ENCODE measurements at regions not wholly inside any gene's neighbourhood (a gene's known extent, or its start where the extent isn't known, plus 50 kb on each side); places are given as distances from the start of the nearest gene placed in this dataset.

DNA sequence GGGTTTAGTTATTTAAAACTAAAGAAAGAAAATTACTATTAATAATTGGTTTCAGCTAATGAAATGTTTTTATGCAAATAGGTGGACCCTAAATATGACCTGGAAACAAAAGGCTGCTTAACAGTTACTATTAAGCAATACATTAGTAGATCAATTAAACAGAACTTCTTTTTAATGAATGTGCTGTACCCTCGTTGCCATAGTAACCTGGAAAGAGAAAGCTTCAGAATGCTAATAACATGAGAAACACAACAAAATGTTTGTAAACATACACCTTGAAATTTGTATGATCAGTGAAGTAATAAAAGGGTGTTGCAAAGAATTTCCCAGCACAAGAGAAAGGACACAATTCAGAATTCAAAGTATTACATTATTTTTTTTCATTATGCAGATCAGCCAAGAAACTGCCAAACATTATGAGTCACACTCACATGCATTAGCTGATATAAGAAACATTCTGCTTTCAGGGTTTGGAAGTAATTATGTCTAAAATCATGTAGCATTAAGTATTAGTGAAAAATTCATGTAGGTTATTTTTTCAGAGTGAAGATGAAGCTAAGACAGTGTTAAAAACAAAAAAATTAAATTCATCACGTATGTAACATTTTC, 348.3 kb downstream of the ISL1 start:
- TF ChIP-seq CTCF (IDR thresholded peaks at IDR 0.05): no peak
- H3K9me3 Mint-ChIP-seq (ENCODE audit: low read depth): no peaks in the 10 kb centered on the region
- H3K4me3 Mint-ChIP-seq (ENCODE audit: unreplicated experiment): no peak overlapping the region
- no peaks in the 10 kb centered on the region for H3K36me3 Mint-ChIP-seq (ENCODE audit: low read depth)
- no peak for DNase-seq (ENCODE audit: low spot score)
- no peaks in the 10 kb centered on the region for H3K4me1 Mint-ChIP-seq (ENCODE audit: low read depth)
- H3K27me3 Mint-ChIP-seq (ENCODE audit: low read depth): no peaks in the 10 kb centered on the region
- H3K27ac Mint-ChIP-seq (ENCODE audit: unreplicated experiment): no peak overlapping the region

DNA sequence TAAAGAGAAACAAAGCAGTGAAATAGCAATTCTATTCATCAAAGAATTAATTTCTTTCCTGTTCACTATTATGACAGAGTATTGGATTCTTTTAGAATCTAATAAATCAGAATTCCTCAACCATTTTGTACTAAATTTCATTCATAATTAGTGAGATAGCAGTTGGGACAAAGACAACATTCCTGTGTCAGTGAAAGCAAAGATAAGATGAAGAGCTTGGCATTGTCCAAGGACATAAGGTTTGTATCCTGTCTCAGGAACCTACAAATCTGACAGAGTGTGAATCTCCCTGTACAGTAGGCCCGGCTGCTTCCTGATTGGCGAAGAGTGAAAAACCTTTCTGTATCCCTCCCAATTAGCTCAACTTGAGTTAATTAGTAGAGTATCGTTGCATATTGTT, 349.1 kb downstream of the ISL1 start:
- Mint-ChIP-seq H3K4me3 (ENCODE audit: unreplicated experiment) (no peak overlapping the region), H3K4me1 (ENCODE audit: low read depth) (no peaks in the 10 kb centered on the region), H3K36me3 (ENCODE audit: low read depth) (no peaks in the 10 kb centered on the region), H3K9me3 (ENCODE audit: low read depth) (no peaks in the 10 kb centered on the region), H3K27ac (ENCODE audit: unreplicated experiment) (no peak overlapping the region), H3K27me3 (ENCODE audit: low read depth) (no peaks in the 10 kb centered on the region)
- TF ChIP-seq CTCF (IDR thresholded peaks at IDR 0.05): no peak
- no peak for DNase-seq (ENCODE audit: low spot score)

DNA sequence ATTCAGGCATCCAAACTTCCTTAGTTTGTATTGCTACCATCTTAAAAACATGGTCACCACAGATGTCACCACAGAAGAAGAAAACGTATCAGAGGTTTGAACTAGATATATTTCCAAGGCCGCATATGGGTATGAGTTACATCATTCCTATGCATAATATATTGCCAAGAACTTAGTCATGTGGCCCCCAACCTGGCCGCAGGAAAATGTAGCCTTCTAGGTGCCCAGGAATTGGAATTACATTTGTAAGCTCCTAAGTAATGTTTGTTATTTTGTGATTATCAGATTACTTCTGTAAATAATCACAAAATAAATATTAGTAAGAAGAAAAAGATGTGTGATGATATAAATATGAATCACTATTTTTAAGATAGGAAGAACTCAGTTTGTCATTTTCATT, 351.4 kb downstream of the ISL1 start:
- no peaks in the 10 kb centered on the region for H3K27me3 Mint-ChIP-seq (ENCODE audit: low read depth)
- TF ChIP-seq CTCF (IDR thresholded peaks at IDR 0.05): no peak
- no peak overlapping the region for H3K27ac Mint-ChIP-seq (ENCODE audit: unreplicated experiment)
- DNase-seq (ENCODE audit: low spot score): no peak
- H3K36me3 Mint-ChIP-seq (ENCODE audit: low read depth): no peaks in the 10 kb centered on the region
- no peak overlapping the region for H3K4me3 Mint-ChIP-seq (ENCODE audit: unreplicated experiment)
- H3K9me3 Mint-ChIP-seq (ENCODE audit: low read depth): peaks cover 7% of the 10 kb centered on the region
- no peaks in the 10 kb centered on the region for H3K4me1 Mint-ChIP-seq (ENCODE audit: low read depth)

DNA sequence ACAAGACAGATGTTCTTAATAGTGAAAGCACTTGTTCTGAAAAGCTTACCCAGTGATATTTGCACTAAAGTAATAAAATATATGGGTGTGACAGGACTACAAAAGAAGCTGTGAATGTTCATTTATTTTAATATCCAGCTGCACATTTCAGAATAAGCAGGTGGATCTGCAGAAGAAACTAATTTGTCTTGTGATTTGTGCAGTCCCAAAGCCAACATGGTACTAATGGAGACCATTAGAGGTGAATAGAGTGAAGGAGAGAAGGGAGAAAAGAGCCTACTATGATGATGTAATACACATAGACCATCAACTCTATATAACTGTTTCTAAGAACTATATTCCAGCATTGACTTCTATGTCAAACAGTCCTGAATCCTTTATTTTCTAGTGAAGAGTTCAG, 362.8 kb downstream of the ISL1 start:
- no peaks in the 10 kb centered on the region for H3K36me3 Mint-ChIP-seq (ENCODE audit: low read depth)
- no peak for DNase-seq (ENCODE audit: low spot score)
- H3K4me1 Mint-ChIP-seq (ENCODE audit: low read depth): no peaks in the 10 kb centered on the region

GRCh38 chr5:51748647-51749046, 365.4 kb downstream of the ISL1 start:
- H3K4me1 Mint-ChIP-seq (ENCODE audit: low read depth): no peaks in the 10 kb centered on the region
- no peak for DNase-seq (ENCODE audit: low spot score)
- TF ChIP-seq CTCF (IDR thresholded peaks at IDR 0.05): no peak
- H3K36me3 Mint-ChIP-seq (ENCODE audit: low read depth): no peaks in the 10 kb centered on the region
- no peak overlapping the region for H3K27ac Mint-ChIP-seq (ENCODE audit: unreplicated experiment)
- no peak overlapping the region for H3K4me3 Mint-ChIP-seq (ENCODE audit: unreplicated experiment)
- H3K27me3 Mint-ChIP-seq (ENCODE audit: low read depth): peaks cover 3% of the 10 kb centered on the region
- H3K9me3 Mint-ChIP-seq (ENCODE audit: low read depth): peaks cover 2% of the 10 kb centered on the region

More for the DNA sequence above, 362.8 kb downstream of the ISL1 start:
- TF ChIP-seq CTCF (IDR thresholded peaks at IDR 0.05): no peak
- Mint-ChIP-seq H3K27ac (ENCODE audit: unreplicated experiment) (no peak overlapping the region), H3K27me3 (ENCODE audit: low read depth) (peaks cover 1% of the 10 kb centered on the region), H3K4me3 (ENCODE audit: unreplicated experiment) (no peak overlapping the region), H3K9me3 (ENCODE audit: low read depth) (peaks cover 18% of the 10 kb centered on the region)

Data from chondrocyte (in vitro differentiated cells).